ENCODE measurements at regions not wholly inside any gene's neighbourhood (a gene's known extent, or its start where the extent isn't known, plus 50 kb on each side); places are given as distances from the start of the nearest gene placed in this dataset.

DNA sequence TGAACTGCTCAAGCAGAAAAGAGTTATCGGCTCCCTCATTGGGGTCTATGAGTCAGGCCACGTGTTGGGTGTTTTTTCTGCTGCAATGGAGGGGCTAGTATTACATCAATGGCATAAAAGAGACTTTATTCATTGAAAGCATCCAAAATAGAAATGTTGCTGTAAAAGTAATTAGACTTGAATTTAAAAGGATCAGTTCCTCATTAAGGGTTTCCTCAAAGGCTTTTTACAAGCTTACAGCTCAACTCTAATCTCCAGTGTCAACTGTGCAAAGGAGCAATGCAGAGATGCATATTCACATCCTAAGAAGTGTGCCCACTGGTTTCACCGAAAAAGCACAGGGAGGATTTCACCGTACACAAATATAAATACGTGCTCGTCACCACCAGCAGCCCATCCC lies 300.3 kb downstream of the FOXO1 start:
- TF ChIP-seq, protein P1, sequence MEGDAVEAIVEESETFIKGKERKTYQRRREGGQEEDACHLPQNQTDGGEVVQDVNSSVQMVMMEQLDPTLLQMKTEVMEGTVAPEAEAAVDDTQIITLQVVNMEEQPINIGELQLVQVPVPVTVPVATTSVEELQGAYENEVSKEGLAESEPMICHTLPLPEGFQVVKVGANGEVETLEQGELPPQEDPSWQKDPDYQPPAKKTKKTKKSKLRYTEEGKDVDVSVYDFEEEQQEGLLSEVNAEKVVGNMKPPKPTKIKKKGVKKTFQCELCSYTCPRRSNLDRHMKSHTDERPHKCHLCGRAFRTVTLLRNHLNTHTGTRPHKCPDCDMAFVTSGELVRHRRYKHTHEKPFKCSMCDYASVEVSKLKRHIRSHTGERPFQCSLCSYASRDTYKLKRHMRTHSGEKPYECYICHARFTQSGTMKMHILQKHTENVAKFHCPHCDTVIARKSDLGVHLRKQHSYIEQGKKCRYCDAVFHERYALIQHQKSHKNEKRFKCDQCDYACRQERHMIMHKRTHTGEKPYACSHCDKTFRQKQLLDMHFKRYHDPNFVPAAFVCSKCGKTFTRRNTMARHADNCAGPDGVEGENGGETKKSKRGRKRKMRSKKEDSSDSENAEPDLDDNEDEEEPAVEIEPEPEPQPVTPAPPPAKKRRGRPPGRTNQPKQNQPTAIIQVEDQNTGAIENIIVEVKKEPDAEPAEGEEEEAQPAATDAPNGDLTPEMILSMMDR (conservative IDR thresholded peaks at IDR 0.05), result no peak
- no peak for TF ChIP-seq ZFX (IDR thresholded peaks at IDR 0.05)

Measured in C4-2B (cell line).